Stimulated activated CD4-positive, alpha-beta T cell treated with anti-CD3 and anti-CD28 coated beads, Interleukin-12 subunit alpha, Interleukin-12 subunit beta, amount 100 ng/mL, for 48 hours (primary cell): ENCODE measurements at regions not wholly inside any gene's neighbourhood (a gene's known extent, or its start where the extent isn't known, plus 50 kb on each side); places are given as distances from the start of the nearest gene placed in this dataset.
"Not testable (repeated sequence)": the region's sequence is repeated elsewhere in the genome, so short reads cannot be mapped to it uniquely, and the experiment has no call there.

Source experiments
- DNase-seq, 3 donors: peaks; one replicate each; pipeline ENCODE4 v3.0.0-alpha.2; 2020; ENCODE audit warnings: low read depth in 2 of 3, low spot score in 1 of 3

GRCh38 chr15:36161771-36162212 is 417.6 kb upstream of the CDIN1 start:
- DNase-seq = no peak

GRCh38 chr15:36163983-36164382 is 415.4 kb upstream of the CDIN1 start:
- not testable (repeated sequence) for DNase-seq

GRCh38 chr15:36172955-36173354 is 406.5 kb upstream of the CDIN1 start:
- DNase-seq = no peak

- no peak for DNase-seq
These were observed 404.2 kb upstream of the CDIN1 start for GRCh38 chr15:36175186-36175740.

- no peak for DNase-seq
These were observed 403.6 kb upstream of the CDIN1 start for GRCh38 chr15:36175741-36176291.

GRCh38 chr15:36177590-36178302 is 401.7 kb upstream of the CDIN1 start:
- DNase-seq = no peak

- no peak for DNase-seq
These were observed 401.2 kb upstream of the CDIN1 start for GRCh38 chr15:36178303-36178633.

- DNase-seq = no peak
These were observed 396.2 kb upstream of the CDIN1 start for GRCh38 chr15:36183201-36183600.

- no peak for DNase-seq
These were observed 394.0 kb upstream of the CDIN1 start for GRCh38 chr15:36185438-36185837.

- no peak for DNase-seq
These were observed 393.6 kb upstream of the CDIN1 start for GRCh38 chr15:36185845-36186244.

- DNase-seq = no peak
These were observed 393.1 kb upstream of the CDIN1 start for GRCh38 chr15:36186376-36186775.

- DNase-seq = no peak
These were observed 388.0 kb upstream of the CDIN1 start for GRCh38 chr15:36191459-36191858.

- not testable (repeated sequence) for DNase-seq
These were observed 383.9 kb upstream of the CDIN1 start for GRCh38 chr15:36195361-36196007.

- no peak for DNase-seq
These were observed 370.4 kb upstream of the CDIN1 start for GRCh38 chr15:36208868-36209582.

GRCh38 chr15:36210426-36210825 is 369.0 kb upstream of the CDIN1 start:
- DNase-seq = no peak

- no peak for DNase-seq
These were observed 361.1 kb upstream of the CDIN1 start for GRCh38 chr15:36218322-36218721.

GRCh38 chr15:36218991-36219390 is 360.4 kb upstream of the CDIN1 start:
- no peak for DNase-seq

- no peak for DNase-seq
These were observed 357.4 kb upstream of the CDIN1 start for GRCh38 chr15:36221992-36222391.

- no peak for DNase-seq
These were observed 348.6 kb upstream of the CDIN1 start for GRCh38 chr15:36230776-36231175.

GRCh38 chr15:36232491-36232890 is 346.9 kb upstream of the CDIN1 start:
- no peak for DNase-seq

- DNase-seq = no peak
These were observed 344.7 kb upstream of the CDIN1 start for GRCh38 chr15:36234743-36235142.

GRCh38 chr15:36235173-36235572 is 344.3 kb upstream of the CDIN1 start:
- no peak for DNase-seq
